GM12891 (cell line): ENCODE measurements at regions not wholly inside any gene's neighbourhood (a gene's known extent, or its start where the extent isn't known, plus 50 kb on each side); places are given as distances from the start of the nearest gene placed in this dataset.

Experiments
- PAX5 ChIP-seq: IDR thresholded peaks from 2 replicates; pipeline ENCODE4 v1.6.1; 2011; ENCODE audit warnings: low read length, moderate library complexity, mild to moderate bottlenecking; ENCODE audit not compliant: insufficient read depth, severe bottlenecking
- POLR2A ChIP-seq: IDR thresholded peaks from 2 replicates; pipeline ENCODE4 v1.6.1; 2011; ENCODE audit warnings: low read depth, low read length, control low read depth
- POLR2AphosphoS5 ChIP-seq: IDR thresholded peaks from 2 replicates; pipeline ENCODE4 v1.6.1; 2011; ENCODE audit warnings: low read depth, low read length, control low read depth
- POU2F2 ChIP-seq: IDR thresholded peaks from 2 replicates; pipeline ENCODE4 v1.6.1; 2011; ENCODE audit warnings: low read depth, mild to moderate bottlenecking, control low read depth, low read length, moderate library complexity
- SPI1 ChIP-seq: IDR thresholded peaks from 2 replicates; pipeline ENCODE4 v1.6.1; 2011; ENCODE audit warnings: low read depth, low read length, control low read depth
- TAF1 ChIP-seq: IDR thresholded peaks from 2 replicates; pipeline ENCODE4 v1.6.1; 2011; ENCODE audit warnings: low read depth, low read length, control low read depth

- no peak for TF ChIP-seq POLR2A
- TF ChIP-seq POLR2AphosphoS5: no peak
- TF ChIP-seq TAF1: no peak
- no peak for TF ChIP-seq SPI1
- no peak for TF ChIP-seq POU2F2
- TF ChIP-seq PAX5: no peak
Observed at GRCh38 chr15:58312031-58312430, 119.8 kb upstream of the LIPC start.
